Activated T-helper 1 cell treated with anti-CD3 and anti-CD28 coated beads, Interleukin-12 subunit alpha, Interleukin-12 subunit beta, Interleukin-2, Interleukin-4 antibody, amounts not matched to agents 30 ng/mL and 10 ng/mL and 1 ng/mL, durations not matched to agents 14 hours and 24 hours and 36 hours (primary cell): ENCODE measurements at regions not wholly inside any gene's neighbourhood (a gene's known extent, or its start where the extent isn't known, plus 50 kb on each side); places are given as distances from the start of the nearest gene placed in this dataset.

Experiments used
- DNase-seq: peaks from one replicate; pipeline ENCODE4 v3.0.0; 2021; ENCODE audit warnings: low spot score
- H3K27ac Mint-ChIP-seq: one replicate; pipeline ENCODE4 v1.8.0; 2021; ENCODE audit warnings: mild to moderate bottlenecking, mixed read lengths
- H3K27me3 Mint-ChIP-seq: one replicate; pipeline ENCODE4 v1.8.0; 2022; ENCODE audit warnings: mild to moderate bottlenecking, moderate library complexity, mixed read lengths; ENCODE audit not compliant: insufficient read depth
- H3K36me3 Mint-ChIP-seq: one replicate; pipeline ENCODE4 v1.8.0; 2021; ENCODE audit warnings: low read depth, mixed read lengths
- H3K4me1 Mint-ChIP-seq: one replicate; pipeline ENCODE4 v1.8.0; 2021; ENCODE audit warnings: low read depth, mixed read lengths
- H3K4me3 Mint-ChIP-seq: one replicate; pipeline ENCODE4 v1.8.0; 2021; ENCODE audit warnings: mild to moderate bottlenecking, moderate library complexity, mixed read lengths
- H3K9me3 Mint-ChIP-seq: one replicate; pipeline ENCODE4 v1.8.0; 2021; ENCODE audit warnings: mixed read lengths
- intact Hi-C: fragments of 100-400 bp; cut with micrococcal nuclease; formaldehyde crosslinking; loops from one replicate; pipeline ENCODE4 v1.15.1; 2024

DNA sequence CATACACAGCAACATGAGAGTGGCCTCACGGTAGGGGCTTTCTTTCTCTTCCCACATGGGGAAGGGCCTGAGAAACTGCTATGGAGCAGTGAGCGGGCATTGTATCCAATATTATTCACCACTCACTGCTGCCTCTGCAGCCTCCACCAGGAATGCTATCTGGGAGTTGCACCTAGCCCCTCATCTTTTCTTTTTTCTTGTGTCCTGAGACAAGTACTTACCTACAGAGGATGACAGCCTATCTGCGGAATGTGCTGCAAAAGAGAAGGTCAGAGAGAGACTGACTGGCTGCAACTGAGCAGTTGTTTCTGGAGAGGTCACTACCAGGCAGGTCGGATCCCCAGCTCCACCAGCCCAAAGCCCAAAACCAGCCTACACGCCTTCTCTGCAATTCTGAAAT is 52.1 kb upstream of the HTATIP2 start:
- Mint-ChIP-seq H3K27me3 (peaks cover 4% of the 10 kb centered on the region), H3K27ac (no peak overlapping the region), H3K36me3 (no peaks in the 10 kb centered on the region), H3K4me3 (no peak overlapping the region), H3K4me1 (no peaks in the 10 kb centered on the region), H3K9me3 (no peaks in the 10 kb centered on the region)
- DNase-seq: no peak
- intact Hi-C loops: no loop called here

DNA sequence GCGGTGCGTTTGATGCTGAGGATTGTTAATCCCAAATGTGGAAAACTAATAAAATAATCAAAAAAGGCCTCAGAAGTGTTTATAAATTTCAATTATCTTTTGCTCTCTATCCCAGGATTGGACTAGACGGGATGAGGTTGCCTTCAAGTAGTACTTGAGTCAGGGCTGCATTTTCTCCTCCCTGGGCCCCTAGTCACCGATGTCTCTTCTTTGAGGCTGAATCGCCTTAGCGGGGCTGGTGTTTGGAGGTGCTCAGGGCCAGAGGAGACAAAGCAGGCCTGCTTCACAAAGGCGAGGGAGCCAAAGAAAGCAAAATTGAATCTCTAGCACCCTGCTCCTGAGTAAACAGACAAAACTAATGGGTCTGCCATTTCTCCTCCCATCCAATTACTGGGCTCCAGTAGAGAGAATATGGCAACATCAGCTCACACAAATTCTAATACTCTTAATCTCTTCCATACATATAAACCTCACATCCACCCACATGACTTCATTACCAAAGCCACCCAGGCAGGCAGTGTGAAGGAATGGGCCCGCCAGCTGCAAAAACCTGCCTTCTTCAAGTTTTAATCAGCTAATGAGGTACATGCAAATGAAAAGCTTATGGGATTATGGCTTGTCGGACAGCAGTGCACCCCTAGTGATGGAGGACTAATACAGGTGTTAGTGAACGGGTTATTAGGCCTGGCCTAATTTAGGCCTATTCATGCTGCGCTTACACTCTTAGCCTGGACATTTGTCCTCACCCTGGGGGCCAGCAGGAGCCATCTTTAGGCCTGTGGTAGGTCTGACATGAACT is 52.7 kb upstream of the HTATIP2 start:
- Mint-ChIP-seq H3K4me1 (no peaks in the 10 kb centered on the region), H3K27me3 (peaks cover 4% of the 10 kb centered on the region), H3K9me3 (no peaks in the 10 kb centered on the region), H3K4me3 (no peak overlapping the region), H3K27ac (no peak overlapping the region), H3K36me3 (no peaks in the 10 kb centered on the region)
- no peak for DNase-seq
- intact Hi-C loops: no loop called here

DNA sequence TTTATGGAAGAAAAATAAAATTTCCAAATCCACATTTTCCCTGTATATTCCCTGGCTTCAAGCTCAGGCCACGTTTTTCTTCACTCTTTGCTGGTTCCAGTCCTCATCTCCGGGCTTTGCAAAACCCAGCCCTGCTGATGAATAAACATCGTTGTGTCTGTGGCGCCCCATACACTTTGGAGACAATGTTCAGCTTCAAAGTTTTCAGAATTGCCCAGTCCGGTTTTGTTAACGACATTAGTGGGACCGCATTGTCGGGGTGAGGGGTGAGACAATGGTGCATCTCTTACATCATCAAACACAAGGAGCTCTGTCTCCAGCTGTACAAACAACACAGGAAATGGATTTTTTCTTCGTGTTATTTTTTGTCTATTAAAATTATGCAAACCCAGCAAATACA is 53.4 kb upstream of the HTATIP2 start:
- no peak for DNase-seq
- intact Hi-C loops: no loop called here
- Mint-ChIP-seq H3K27ac (no peak overlapping the region), H3K4me1 (no peaks in the 10 kb centered on the region), H3K27me3 (peaks cover 4% of the 10 kb centered on the region), H3K9me3 (no peaks in the 10 kb centered on the region), H3K36me3 (no peaks in the 10 kb centered on the region), H3K4me3 (no peak overlapping the region)

DNA sequence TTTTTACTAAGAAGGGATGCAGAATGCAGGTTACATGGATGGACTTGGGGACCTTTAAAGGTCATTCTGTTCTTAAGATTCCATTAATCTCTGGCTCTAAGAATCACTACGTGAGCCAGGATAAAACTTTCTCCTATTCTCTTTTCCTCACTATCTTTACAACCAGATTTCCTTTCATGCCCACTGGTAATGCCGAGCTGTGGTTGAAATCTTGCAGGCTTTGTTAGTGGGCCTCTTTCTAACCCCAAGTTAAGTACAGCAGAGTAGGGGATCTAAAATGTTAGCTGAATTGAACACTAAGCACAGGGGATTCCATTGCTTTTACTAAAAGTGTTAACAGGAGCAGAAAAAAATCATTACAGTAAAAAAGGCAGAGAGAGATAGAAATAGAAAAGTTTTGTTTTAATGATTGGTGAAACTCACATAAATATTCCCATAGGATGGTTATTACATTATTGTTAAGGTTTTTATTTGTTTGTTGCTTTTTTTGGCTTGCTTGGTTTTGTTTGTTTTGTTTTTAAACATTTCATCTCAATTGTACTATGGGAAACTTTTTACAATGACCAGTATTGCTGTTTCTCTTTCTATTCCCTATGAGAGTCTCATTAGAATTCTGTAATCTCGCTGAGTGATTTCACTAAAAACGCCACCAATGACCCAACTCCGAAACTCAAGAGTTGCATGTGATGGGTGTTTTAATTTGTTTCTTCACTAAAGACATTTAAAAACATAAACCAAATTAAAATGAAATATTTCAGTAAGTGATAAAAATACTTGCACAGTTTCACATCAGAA is 54.1 kb upstream of the HTATIP2 start:
- intact Hi-C loops: no loop called here
- H3K4me3 Mint-ChIP-seq: no peak overlapping the region
- no peaks in the 10 kb centered on the region for H3K4me1 Mint-ChIP-seq
- no peaks in the 10 kb centered on the region for H3K36me3 Mint-ChIP-seq
- no peaks in the 10 kb centered on the region for H3K9me3 Mint-ChIP-seq
- peaks cover 4% of the 10 kb centered on the region for H3K27me3 Mint-ChIP-seq
- no peak for DNase-seq
- H3K27ac Mint-ChIP-seq: no peak overlapping the region

DNA sequence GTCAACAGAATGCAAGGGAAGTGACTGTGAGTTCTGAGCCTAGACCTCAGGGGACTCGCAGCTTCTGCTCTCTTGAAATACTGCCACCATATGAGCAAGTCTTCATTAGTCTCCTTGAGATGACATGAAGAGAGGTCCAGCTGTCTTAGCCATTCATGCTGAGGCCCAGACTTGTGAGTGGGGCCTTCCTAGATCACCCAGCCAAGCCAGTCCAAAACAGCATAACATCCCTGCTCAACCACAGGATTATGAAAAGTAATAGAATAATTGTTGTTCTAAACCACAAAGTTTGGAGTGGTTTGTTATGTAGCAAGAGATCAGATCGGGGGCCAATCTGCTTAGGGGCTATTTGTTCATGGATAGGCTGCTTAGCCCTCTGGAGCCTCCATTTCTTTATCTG is 54.9 kb upstream of the HTATIP2 start:
- H3K9me3 Mint-ChIP-seq: no peaks in the 10 kb centered on the region

DNA sequence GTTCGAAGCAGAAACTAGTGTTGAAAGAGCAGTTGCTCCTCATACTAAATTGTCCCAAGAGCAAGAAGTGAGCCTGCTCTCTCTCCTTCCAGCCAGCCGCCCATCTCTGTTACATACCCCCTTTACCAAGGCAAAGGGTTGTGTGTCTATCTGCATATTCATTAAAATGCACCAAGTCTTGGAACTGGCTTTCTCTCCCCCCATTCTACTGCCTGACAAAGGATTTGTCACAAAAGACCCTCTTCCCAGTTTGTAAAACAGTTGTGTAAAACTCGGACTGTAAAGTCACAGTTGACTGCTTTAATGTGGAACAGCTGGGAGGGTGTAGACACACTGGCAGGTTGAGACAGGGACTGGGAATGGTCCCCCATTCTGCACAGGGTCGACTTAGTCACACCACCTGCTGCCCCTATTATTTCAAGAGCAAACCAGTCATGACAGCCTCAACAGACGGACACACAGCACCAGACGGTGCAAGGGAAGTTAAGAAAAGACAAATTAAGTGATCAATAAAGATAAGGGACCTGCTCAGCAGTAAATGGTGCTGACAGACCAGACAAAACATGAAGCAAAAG is 60.0 kb upstream of the HTATIP2 start:
- H3K27ac Mint-ChIP-seq: no peak overlapping the region

More for the DNA sequence above, 54.9 kb upstream of the HTATIP2 start:
- intact Hi-C loops: no loop called here
- peaks cover 4% of the 10 kb centered on the region for H3K27me3 Mint-ChIP-seq
- H3K27ac Mint-ChIP-seq: no peak overlapping the region
- DNase-seq: no peak
- H3K36me3 Mint-ChIP-seq: no peaks in the 10 kb centered on the region
- no peak overlapping the region for H3K4me3 Mint-ChIP-seq
- no peaks in the 10 kb centered on the region for H3K4me1 Mint-ChIP-seq

DNA sequence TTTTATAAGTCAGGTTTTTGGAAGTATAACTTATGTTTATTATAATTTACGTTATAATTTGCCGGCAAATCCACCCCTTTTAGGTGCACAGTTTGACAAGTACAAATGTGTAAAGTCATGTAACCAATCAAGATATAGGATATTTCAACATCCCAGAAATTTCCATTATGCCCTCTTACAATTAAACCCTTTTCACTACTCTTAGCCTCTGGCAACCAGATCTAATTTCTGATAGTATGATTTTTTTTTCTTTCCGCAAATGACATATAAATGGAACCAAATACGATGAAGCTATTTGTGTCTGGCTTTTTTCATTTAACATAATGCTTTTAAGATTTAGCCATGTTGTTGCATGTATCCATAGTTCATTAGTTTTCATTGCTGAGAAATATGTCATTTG is 69.5 kb upstream of the HTATIP2 start:
- H3K4me3 Mint-ChIP-seq: no peak overlapping the region
- no peaks in the 10 kb centered on the region for H3K4me1 Mint-ChIP-seq
- DNase-seq: no peak
- no peaks in the 10 kb centered on the region for H3K9me3 Mint-ChIP-seq
- intact Hi-C loops: no loop called here
- no peak overlapping the region for H3K27ac Mint-ChIP-seq
- no peaks in the 10 kb centered on the region for H3K36me3 Mint-ChIP-seq
- peaks cover 4% of the 10 kb centered on the region for H3K27me3 Mint-ChIP-seq

More for the DNA sequence above, 60.0 kb upstream of the HTATIP2 start:
- Mint-ChIP-seq H3K4me3 (no peak overlapping the region), H3K36me3 (no peaks in the 10 kb centered on the region), H3K27me3 (no peaks in the 10 kb centered on the region), H3K4me1 (no peaks in the 10 kb centered on the region), H3K9me3 (no peaks in the 10 kb centered on the region)
- intact Hi-C loops: no loop called here
- DNase-seq: no peak

DNA sequence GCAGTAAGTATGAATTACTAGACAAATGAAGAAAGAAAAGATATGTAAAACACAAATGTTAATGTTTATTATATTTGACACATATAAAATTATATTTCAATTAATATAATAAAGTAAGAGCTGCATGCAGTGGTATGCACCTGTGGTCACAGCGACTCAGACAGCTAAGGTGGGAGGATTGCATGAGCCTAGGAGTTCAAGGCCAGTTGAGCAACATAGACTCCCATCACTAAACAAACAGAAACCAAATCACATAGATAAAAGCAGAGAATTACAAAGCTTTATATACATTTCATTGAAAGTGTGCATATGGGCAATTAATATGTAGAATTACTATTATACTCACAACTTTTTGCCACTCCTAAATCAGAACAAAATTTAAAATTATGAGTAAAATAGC is 70.0 kb upstream of the HTATIP2 start:
- Mint-ChIP-seq H3K4me1 (no peaks in the 10 kb centered on the region), H3K36me3 (no peaks in the 10 kb centered on the region), H3K9me3 (no peaks in the 10 kb centered on the region), H3K27ac (no peak overlapping the region), H3K27me3 (peaks cover 4% of the 10 kb centered on the region), H3K4me3 (no peak overlapping the region)
- intact Hi-C loops: no loop called here
- no peak for DNase-seq

DNA sequence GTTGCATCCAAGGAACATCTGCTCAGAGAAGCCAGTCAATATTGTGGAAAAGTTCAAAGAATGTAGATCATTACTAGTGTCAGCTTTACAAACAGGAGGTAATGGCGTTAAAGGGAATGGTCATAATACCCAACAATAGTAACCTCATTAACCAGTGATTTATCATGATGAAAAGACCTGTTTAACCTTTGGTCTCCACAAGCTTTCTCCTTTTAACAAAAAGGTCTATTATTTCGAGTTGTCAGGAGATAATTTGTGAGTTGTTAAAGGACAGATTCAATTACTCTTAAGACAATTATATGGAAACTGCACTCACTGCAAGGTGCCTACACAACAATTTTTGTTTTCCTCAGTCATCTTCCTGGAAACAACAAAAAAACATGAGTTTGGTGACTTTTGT is 73.8 kb upstream of the HTATIP2 start:
- Mint-ChIP-seq H3K27me3 (peaks cover 8% of the 10 kb centered on the region), H3K36me3 (no peaks in the 10 kb centered on the region), H3K9me3 (no peaks in the 10 kb centered on the region), H3K27ac (no peak overlapping the region), H3K4me1 (no peaks in the 10 kb centered on the region), H3K4me3 (no peak overlapping the region)
- intact Hi-C loops: no loop called here
- DNase-seq: no peak

DNA sequence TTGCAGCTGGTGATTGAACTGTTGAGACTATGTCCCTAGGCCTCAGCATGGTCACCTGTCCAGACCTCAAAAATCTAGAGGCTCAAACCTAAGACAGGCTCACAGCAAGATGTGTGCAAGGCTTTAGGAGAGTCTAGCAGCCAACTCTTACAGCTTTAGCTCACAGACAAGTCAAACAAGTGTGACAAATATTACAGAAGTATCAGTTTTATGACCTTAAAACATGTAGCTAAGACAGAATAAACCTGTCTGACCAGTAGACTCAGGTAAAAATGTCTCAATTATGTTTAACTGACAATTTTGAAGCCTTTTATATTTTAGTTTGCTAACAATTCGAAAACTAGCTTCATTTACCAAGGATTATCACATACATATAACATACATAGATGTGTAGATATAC is 80.0 kb upstream of the HTATIP2 start:
- no peaks in the 10 kb centered on the region for H3K9me3 Mint-ChIP-seq
- intact Hi-C loops: no loop called here
- no peak for DNase-seq
- H3K27ac Mint-ChIP-seq: no peak overlapping the region
- H3K27me3 Mint-ChIP-seq: peaks cover 3% of the 10 kb centered on the region
- H3K4me3 Mint-ChIP-seq: no peak overlapping the region
- no peaks in the 10 kb centered on the region for H3K4me1 Mint-ChIP-seq
- no peaks in the 10 kb centered on the region for H3K36me3 Mint-ChIP-seq

DNA sequence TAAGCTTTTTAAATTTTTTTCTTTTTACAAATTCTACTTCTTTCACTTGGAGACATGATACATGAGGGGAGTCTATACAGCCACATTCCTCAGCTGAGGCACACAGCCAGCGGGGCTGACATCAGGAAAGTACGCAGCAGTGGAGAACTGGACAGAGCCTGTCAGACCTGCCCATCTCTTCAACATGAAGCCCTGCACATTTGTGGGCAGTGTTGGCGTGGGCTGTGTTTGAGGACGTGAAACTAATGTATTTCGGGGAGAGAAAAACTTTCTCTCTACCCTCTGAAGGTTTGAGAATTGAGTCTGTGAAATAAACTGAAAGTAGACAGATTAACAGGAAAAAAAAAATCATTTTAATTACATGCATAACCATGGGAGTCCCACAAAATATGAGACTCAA is 84.8 kb upstream of the HTATIP2 start:
- Mint-ChIP-seq H3K36me3 (no peaks in the 10 kb centered on the region), H3K4me3 (no peak overlapping the region), H3K4me1 (no peaks in the 10 kb centered on the region), H3K27me3 (no peaks in the 10 kb centered on the region), H3K9me3 (no peaks in the 10 kb centered on the region), H3K27ac (no peak overlapping the region)
- intact Hi-C loops: no loop called here
- DNase-seq: no peak

DNA sequence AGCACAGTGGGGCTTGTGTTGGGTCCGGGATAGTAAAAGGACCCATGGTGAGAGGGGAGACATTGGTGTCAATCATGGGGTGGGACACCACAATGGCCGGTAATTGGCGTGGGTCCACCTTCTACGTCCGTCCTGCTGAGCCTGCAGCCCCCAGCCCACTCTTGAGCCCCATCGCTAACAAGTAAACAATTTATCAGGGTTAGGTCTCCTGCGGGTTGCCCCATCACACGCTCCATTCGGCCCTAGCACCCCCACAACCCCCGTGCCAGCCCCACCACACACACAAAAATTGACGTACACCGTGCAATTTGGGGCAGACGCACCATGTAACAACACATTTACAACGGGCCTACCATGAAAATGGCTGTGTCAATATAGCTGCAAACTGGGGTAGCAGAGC is 86.5 kb upstream of the HTATIP2 start:
- no peak overlapping the region for H3K4me3 Mint-ChIP-seq
- H3K4me1 Mint-ChIP-seq: no peaks in the 10 kb centered on the region
- H3K27ac Mint-ChIP-seq: no peak overlapping the region
- H3K36me3 Mint-ChIP-seq: no peaks in the 10 kb centered on the region
- no peaks in the 10 kb centered on the region for H3K9me3 Mint-ChIP-seq
- no peak for DNase-seq
- H3K27me3 Mint-ChIP-seq: no peaks in the 10 kb centered on the region
- intact Hi-C loops: no loop called here
